Trophoblast cell (in vitro differentiated cells and primary cell): ENCODE measurements at regions not wholly inside any gene's neighbourhood (a gene's known extent, or its start where the extent isn't known, plus 50 kb on each side); places are given as distances from the start of the nearest gene placed in this dataset.

ENCODE experiments used
- DNase-seq, 2 donors: peaks; one replicate each; pipeline ENCODE4 v3.0.0-alpha.2; 2016
- H2AFZ ChIP-seq: 2 replicates; pipeline ENCODE4 v1.6.1; 2013; ENCODE audit warnings: low read length, moderate library complexity, mild to moderate bottlenecking; ENCODE audit not compliant: insufficient read depth, poor library complexity
- H2AK5ac ChIP-seq: 2 replicates; pipeline ENCODE4 v1.6.1; 2013; ENCODE audit warnings: mild to moderate bottlenecking, low read length
- H2BK120ac ChIP-seq: 2 replicates; pipeline ENCODE4 v1.6.1; 2013; ENCODE audit warnings: low read length, mild to moderate bottlenecking, moderate library complexity; ENCODE audit not compliant: insufficient read depth, poor library complexity
- H2BK12ac ChIP-seq: 2 replicates; pipeline ENCODE4 v1.6.1; 2013; ENCODE audit warnings: mild to moderate bottlenecking, low read length, moderate library complexity
- H2BK5ac ChIP-seq: 2 replicates; pipeline ENCODE4 v1.6.1; 2013; ENCODE audit warnings: low read length, low read depth, moderate library complexity, mild to moderate bottlenecking; ENCODE audit not compliant: poor library complexity
- H3K14ac ChIP-seq: 2 replicates; pipeline ENCODE4 v1.6.1; 2013; ENCODE audit warnings: mild to moderate bottlenecking, low read length
- H3K18ac ChIP-seq: 2 replicates; pipeline ENCODE4 v1.6.1; 2013; ENCODE audit warnings: mild to moderate bottlenecking, low read length
- H3K23ac ChIP-seq: 2 replicates; pipeline ENCODE4 v1.6.1; 2013; ENCODE audit warnings: low read length
- H3K27ac ChIP-seq: 2 replicates; pipeline ENCODE4 v1.5.1; 2013; ENCODE audit warnings: low read depth, mild to moderate bottlenecking, inconsistent platforms, low read length, moderate library complexity
- H3K27me3 ChIP-seq: 2 replicates; pipeline ENCODE4 v1.6.1; 2013; ENCODE audit warnings: inconsistent platforms, mild to moderate bottlenecking, low read length, moderate library complexity; ENCODE audit not compliant: insufficient read depth
- H3K36me3 ChIP-seq, 2 experiments: 1 replicate in 1 of 2; 2 replicates in 1 of 2; pipeline ENCODE4 v1.6.1; 2013; ENCODE audit warnings: low read length in 2 of 2, mild to moderate bottlenecking in 2 of 2, moderate library complexity in 1 of 2; ENCODE audit not compliant: insufficient read depth in 2 of 2, control insufficient read depth in 1 of 2
- H3K4ac ChIP-seq: 2 replicates; pipeline ENCODE4 v1.6.1; 2013; ENCODE audit warnings: low read depth, mild to moderate bottlenecking, low read length, moderate library complexity
- H3K4me1 ChIP-seq, 2 experiments: 1 replicate in 1 of 2; 2 replicates in 1 of 2; pipeline ENCODE4 v1.6.1; 2013; ENCODE audit warnings: low read length in 2 of 2, mild to moderate bottlenecking in 2 of 2, moderate library complexity in 1 of 2; ENCODE audit not compliant: insufficient read depth in 2 of 2, control insufficient read depth in 1 of 2
- H3K4me2 ChIP-seq: 2 replicates; pipeline ENCODE4 v1.6.1; 2013; ENCODE audit warnings: inconsistent platforms, mild to moderate bottlenecking, low read length, moderate library complexity
- H3K4me3 ChIP-seq: 2 replicates; pipeline ENCODE4 v1.5.1; 2013; ENCODE audit warnings: mild to moderate bottlenecking, low read depth, low read length, inconsistent platforms
- H3K79me1 ChIP-seq: one replicate; pipeline ENCODE4 v1.6.1; 2013; ENCODE audit warnings: low read length
- H3K79me2 ChIP-seq: 2 replicates; pipeline ENCODE4 v1.6.1; 2013; ENCODE audit warnings: low read length, mild to moderate bottlenecking; ENCODE audit not compliant: control insufficient read depth, insufficient read depth, poor library complexity
- H3K9ac ChIP-seq: 2 replicates; pipeline ENCODE4 v1.6.1; 2013; ENCODE audit warnings: mild to moderate bottlenecking, low read length
- H3K9me3 ChIP-seq: 2 replicates; pipeline ENCODE4 v1.6.1; 2013; ENCODE audit warnings: low read depth, mild to moderate bottlenecking, control low read depth, inconsistent platforms, low read length; ENCODE audit not compliant: insufficient read depth
- H4K12ac ChIP-seq: 2 replicates; pipeline ENCODE4 v1.6.1; 2013; ENCODE audit warnings: low read depth, mild to moderate bottlenecking, low read length, moderate library complexity
- H4K8ac ChIP-seq: 2 replicates; pipeline ENCODE4 v1.6.1; 2013; ENCODE audit warnings: low read depth, mild to moderate bottlenecking, low read length, moderate library complexity
- H4K91ac ChIP-seq: one replicate; pipeline ENCODE4 v1.6.1; 2013; ENCODE audit warnings: low read depth, mild to moderate bottlenecking, low read length, moderate library complexity
- WGBS: extraction: QIAGEN DNeasy Blood & Tissue Kit; methylation state at CpG from one replicate; pipeline ENCODE4 v1.1.7; 2013; ENCODE audit warnings: missing lambda C conversion rate; ENCODE audit not compliant: insufficient read length, insufficient coverage; ENCODE audit errors: extremely low coverage; 5-methylcytosine and 5-hydroxymethylcytosine counted together

GRCh38 chr4:165715989-165716388 is 157.0 kb upstream of the TLL1 start:
- Histone ChIP-seq H4K12ac (no peak overlapping the region), H4K8ac (no peak overlapping the region), H2BK5ac (no peak overlapping the region), H3K14ac (no peak overlapping the region), H4K91ac (no peak overlapping the region), H3K79me1 (no peaks in the 10 kb centered on the region), H2AFZ (no peak overlapping the region), H3K4me2 (no peak overlapping the region), H3K27me3 (no peaks in the 10 kb centered on the region), H3K27ac (no peak overlapping the region), H3K36me3 (no peaks in the 10 kb centered on the region), H3K4ac (no peak overlapping the region), H3K4me3 (no peak overlapping the region), H3K23ac (no peak overlapping the region), H3K18ac (no peak overlapping the region), H3K4me1 (no peaks in the 10 kb centered on the region), H3K9ac (no peak overlapping the region), H2AK5ac (no peak overlapping the region), H2BK120ac (no peak overlapping the region), H3K9me3 (no peaks in the 10 kb centered on the region), H2BK12ac (no peak overlapping the region), H3K79me2 (no peaks in the 10 kb centered on the region)
- no CpG with 5 or more reads among the region's 1 CpG for WGBS
- no peak for DNase-seq

GRCh38 chr4:165716472-165716871 is 156.6 kb upstream of the TLL1 start:
- H4K12ac ChIP-seq, result no peak overlapping the region

GRCh38 chr4:165718660-165719059 is 154.4 kb upstream of the TLL1 start:
- H3K27me3 ChIP-seq, result no peaks in the 10 kb centered on the region
- H3K27ac ChIP-seq, result no peak overlapping the region
- no peak overlapping the region for H4K91ac ChIP-seq
- no peak overlapping the region for H2BK5ac ChIP-seq
- H3K4me1 ChIP-seq, result no peaks in the 10 kb centered on the region
- no peak overlapping the region for H3K9ac ChIP-seq
- WGBS, result no CpG with 5 or more reads among the region's 8 CpGs
- no peaks in the 10 kb centered on the region for H3K9me3 ChIP-seq
- no peak overlapping the region for H3K4me2 ChIP-seq
- no peaks in the 10 kb centered on the region for H3K79me2 ChIP-seq
- H3K4ac ChIP-seq, result no peak overlapping the region
- H3K4me3 ChIP-seq, result no peak overlapping the region
- no peak overlapping the region for H2AK5ac ChIP-seq
- no peak overlapping the region for H3K18ac ChIP-seq
- H3K14ac ChIP-seq, result no peak overlapping the region
- H4K12ac ChIP-seq, result no peak overlapping the region
- no peaks in the 10 kb centered on the region for H3K36me3 ChIP-seq
- no peaks in the 10 kb centered on the region for H3K79me1 ChIP-seq
- no peak overlapping the region for H4K8ac ChIP-seq
- H2AFZ ChIP-seq, result no peak overlapping the region
- no peak overlapping the region for H2BK12ac ChIP-seq
- H3K23ac ChIP-seq, result no peak overlapping the region
- no peak for DNase-seq
- H2BK120ac ChIP-seq, result no peak overlapping the region

More at GRCh38 chr4:165716472-165716871, 156.6 kb upstream of the TLL1 start:
- Histone ChIP-seq H3K79me2 (no peaks in the 10 kb centered on the region), H2BK12ac (no peak overlapping the region), H3K4me2 (no peak overlapping the region), H4K91ac (no peak overlapping the region), H3K23ac (no peak overlapping the region), H3K4me3 (no peak overlapping the region), H3K36me3 (no peaks in the 10 kb centered on the region), H3K9ac (no peak overlapping the region), H3K79me1 (no peaks in the 10 kb centered on the region), H3K18ac (no peak overlapping the region), H4K8ac (no peak overlapping the region), H2AK5ac (no peak overlapping the region), H2BK120ac (no peak overlapping the region), H3K9me3 (no peaks in the 10 kb centered on the region), H3K27ac (no peak overlapping the region), H3K4me1 (no peaks in the 10 kb centered on the region), H3K14ac (no peak overlapping the region), H2AFZ (no peak overlapping the region), H3K4ac (no peak overlapping the region), H3K27me3 (no peaks in the 10 kb centered on the region), H2BK5ac (no peak overlapping the region)
- DNase-seq, result no peak

- no peak overlapping the region for H3K14ac ChIP-seq
- no peak overlapping the region for H4K91ac ChIP-seq
- no peak overlapping the region for H3K4me3 ChIP-seq
- no peaks in the 10 kb centered on the region for H3K79me1 ChIP-seq
- no peak overlapping the region for H2BK5ac ChIP-seq
- no peak overlapping the region for H4K8ac ChIP-seq
- DNase-seq, result no peak
- no peak overlapping the region for H3K4ac ChIP-seq
- H3K23ac ChIP-seq, result no peak overlapping the region
- H3K9ac ChIP-seq, result no peak overlapping the region
- no peaks in the 10 kb centered on the region for H3K9me3 ChIP-seq
- no peak overlapping the region for H3K27ac ChIP-seq
- no peaks in the 10 kb centered on the region for H3K4me1 ChIP-seq
- H2AFZ ChIP-seq, result no peak overlapping the region
- WGBS, result 100% methylated on average over 2 of the region's 2 CpGs
- H2AK5ac ChIP-seq, result no peak overlapping the region
- H3K36me3 ChIP-seq, result no peaks in the 10 kb centered on the region
- H2BK12ac ChIP-seq, result no peak overlapping the region
- H4K12ac ChIP-seq, result no peak overlapping the region
- no peaks in the 10 kb centered on the region for H3K27me3 ChIP-seq
- no peak overlapping the region for H3K18ac ChIP-seq
- H3K79me2 ChIP-seq, result no peaks in the 10 kb centered on the region
- H3K4me2 ChIP-seq, result no peak overlapping the region
- H2BK120ac ChIP-seq, result no peak overlapping the region
Measured at GRCh38 chr4:165720411-165721082, 152.5 kb upstream of the TLL1 start.
